Coronary artery (tissue), 2 donors: ENCODE measurements at regions not wholly inside any gene's neighbourhood (a gene's known extent, or its start where the extent isn't known, plus 50 kb on each side); places are given as distances from the start of the nearest gene placed in this dataset.

Experiments used
- DNase-seq: peaks from one replicate; pipeline ENCODE4 v3.0.0-alpha.2; 2017; ENCODE audit warnings: low spot score
- H3K27ac ChIP-seq, 2 donors: fragments of 200-600 bp; sonication (generic); one replicate each; pipeline ENCODE4 v1.5.1; 2016 to 2019
- H3K4me3 ChIP-seq: fragments of 200-600 bp; sonication (generic); 2 replicates; pipeline ENCODE4 v1.5.1; 2016; ENCODE audit warnings: mild to moderate bottlenecking, moderate library complexity
- CTCF ChIP-seq: fragments of 200-600 bp; sonication (generic); IDR thresholded peaks from one replicate; pipeline ENCODE4 v1.5.1; 2019; ENCODE audit warnings: antibody characterized with exemption

DNA sequence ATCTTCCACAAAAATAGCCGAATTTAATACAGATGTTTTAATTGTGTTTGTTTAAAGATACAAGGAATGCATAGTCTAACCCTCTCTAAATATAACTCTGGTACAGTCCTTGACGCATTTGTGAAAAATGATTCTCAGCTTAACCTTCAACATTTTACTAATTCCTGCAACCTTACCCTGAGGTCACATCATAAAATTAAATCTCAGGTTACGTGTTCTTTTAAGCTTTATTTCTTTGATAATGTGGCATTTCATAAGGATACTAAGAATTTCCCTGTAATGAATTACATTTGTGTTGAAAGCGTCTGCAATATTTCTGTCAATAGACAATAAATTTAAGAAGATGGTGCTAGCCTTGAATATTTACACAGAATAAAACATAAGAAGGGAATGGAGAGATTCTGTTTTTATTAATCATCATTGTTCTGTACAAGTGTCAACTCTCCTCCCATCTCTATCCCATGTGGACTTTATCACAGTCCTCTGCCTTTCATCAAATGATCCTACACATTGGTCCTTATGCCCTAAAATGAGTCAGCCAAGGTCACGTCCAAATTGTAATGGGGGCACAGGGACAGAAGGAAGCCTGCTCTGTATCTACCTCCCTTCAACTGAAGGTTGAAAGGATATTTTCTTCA lies 769.3 kb upstream of the FLRT2 start:
- TF ChIP-seq CTCF: no peak
- DNase-seq: no peak

GRCh38 chr14:84767434-84767833 lies 762.5 kb upstream of the FLRT2 start:
- H3K4me3 ChIP-seq: no peak overlapping the region
- no peak overlapping the region for H3K27ac ChIP-seq
- no peak for TF ChIP-seq CTCF
- no peak for DNase-seq

More for the DNA sequence above, 769.3 kb upstream of the FLRT2 start:
- H3K4me3 ChIP-seq: no peak overlapping the region
- no peak overlapping the region for H3K27ac ChIP-seq

- Histone ChIP-seq H3K27ac (no peak overlapping the region), H3K4me3 (no peak overlapping the region)
- DNase-seq: no peak
- no peak for TF ChIP-seq CTCF
These were observed 759.9 kb upstream of the FLRT2 start for GRCh38 chr14:84770030-84770429.

DNA sequence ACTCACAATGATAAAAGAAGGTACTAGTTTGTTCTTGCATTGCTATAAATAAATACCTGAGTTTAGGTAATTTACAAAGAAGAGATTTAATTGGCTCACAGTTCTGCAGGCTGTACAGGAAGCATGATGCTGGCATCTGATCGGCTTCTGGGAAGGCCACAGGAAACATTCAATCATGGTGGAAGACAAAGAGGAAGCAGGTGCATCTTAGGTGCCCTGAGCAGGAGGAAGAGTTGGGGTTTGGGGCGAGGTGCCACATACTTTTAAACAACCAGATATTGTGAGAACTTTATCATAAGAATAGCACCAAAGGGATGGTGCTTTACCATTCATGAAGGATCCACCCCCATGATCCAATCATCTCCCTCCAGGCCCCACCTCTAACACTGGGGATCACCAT lies 752.6 kb upstream of the FLRT2 start:
- no peak for TF ChIP-seq CTCF
- no peak for DNase-seq
- Histone ChIP-seq H3K4me3 (no peak overlapping the region), H3K27ac (no peak overlapping the region)

DNA sequence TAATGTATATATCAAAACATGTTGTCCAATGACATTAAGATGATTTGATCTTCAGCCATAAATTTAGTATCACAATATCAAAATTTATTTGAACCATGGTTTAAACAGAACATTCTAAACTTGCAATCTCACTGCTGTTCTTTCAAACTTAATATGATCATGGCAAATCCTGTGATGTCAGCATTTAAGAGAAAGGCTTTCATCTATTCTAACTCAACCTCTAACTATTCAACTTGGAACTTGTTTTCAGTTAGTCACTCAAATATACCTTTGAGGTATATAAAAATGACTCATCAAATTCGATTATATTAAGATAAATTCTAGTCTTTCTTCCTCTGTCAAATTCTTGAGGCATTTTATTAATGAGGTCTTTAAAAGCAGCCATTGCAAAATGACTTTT lies 747.0 kb upstream of the FLRT2 start:
- DNase-seq: no peak
- Histone ChIP-seq H3K27ac (no peak overlapping the region), H3K4me3 (no peak overlapping the region)
- no peak for TF ChIP-seq CTCF

- Histone ChIP-seq H3K4me3 (no peak overlapping the region), H3K27ac (no peak overlapping the region)
- no peak for DNase-seq
- no peak for TF ChIP-seq CTCF
These were observed 746.4 kb upstream of the FLRT2 start for GRCh38 chr14:84783511-84783910.

DNA sequence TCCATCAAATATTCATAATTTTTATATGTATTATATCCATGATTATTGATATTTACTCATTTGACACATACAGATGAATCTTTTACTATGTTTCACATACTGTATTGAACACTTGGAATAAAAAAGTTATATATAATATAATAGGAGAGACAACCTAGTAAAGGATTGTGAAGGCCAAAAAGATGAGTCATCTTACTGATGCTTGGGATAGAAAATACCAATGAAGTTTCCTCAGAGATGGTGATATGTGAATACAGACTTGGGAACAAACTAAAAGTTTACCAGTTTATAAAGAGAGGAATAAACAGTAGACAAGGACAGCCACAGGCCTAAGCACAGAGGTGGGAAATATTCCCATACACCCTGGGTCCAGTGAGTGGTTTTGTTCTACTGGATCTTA lies 743.9 kb upstream of the FLRT2 start:
- H3K27ac ChIP-seq: no peak overlapping the region
- H3K4me3 ChIP-seq: no peak overlapping the region
- TF ChIP-seq CTCF: no peak
- no peak for DNase-seq
